ENCODE measurements at regions not wholly inside any gene's neighbourhood (a gene's known extent, or its start where the extent isn't known, plus 50 kb on each side); places are given as distances from the start of the nearest gene placed in this dataset.

- H4K5ac ChIP-seq (ENCODE audit: insufficient read length, low read depth, low read length), result no peak overlapping the region
- ChIA-PET CTCF (ENCODE audit: partially characterized antibody) (interaction anchor here (1.2 kb wide), 1 partner anchor 14 kb away, joined by 3 read pairs; no protein-coding TSS in a partner anchor), POLR2A (ENCODE audit: partially characterized antibody) (no interaction called here)
- no peak overlapping the region for H3K18ac ChIP-seq (ENCODE audit: extremely low read depth, low read length)
- FAIRE-seq, result no peak
- no peaks in the 10 kb centered on the region for H3K4me1 ChIP-seq (replicated peaks in 1 of 4; ENCODE audit: control insufficient read depth in 3 of 4, insufficient read depth in 4 of 4, low read length in 3 of 4)
- H2BK12ac ChIP-seq (ENCODE audit: low read depth, low read length), result no peak overlapping the region
- no peak overlapping the region for H3K4me3 ChIP-seq (ENCODE audit: extremely low read depth in 1 of 4, insufficient read depth in 2 of 4, low read depth in 3 of 4, low read length in 4 of 4)
- 85% methylated on average over 1 of the region's 1 CpG; no CpG with 5 or more reads in 1 of the 2 experiments for WGBS, 2 experiments (ENCODE audit: extremely low coverage in 1 of 2, insufficient coverage in 1 of 2, insufficient read length in 1 of 2, insufficient replicate concordance in 2 of 2, low coverage in 1 of 2, low lambda C conversion rate in 2 of 2, missing lambda C conversion rate in 1 of 2)
- no peak overlapping the region for H2BK15ac ChIP-seq (ENCODE audit: low read length)
- no peaks in the 10 kb centered on the region for H4K20me1 ChIP-seq (replicated peaks in 1 of 2; ENCODE audit: control insufficient read depth in 1 of 2, insufficient read depth in 2 of 2, low read length in 2 of 2)
- H3K4me2 ChIP-seq (ENCODE audit: insufficient read depth in 1 of 2, low read depth in 2 of 2, low read length in 2 of 2), result no peak overlapping the region
- peaks cover 0 to 3% (median 0%) of the 10 kb centered on the region in 4 experiments; a peak in 1 of 8 replicates for H3K36me3 ChIP-seq (ENCODE audit: control insufficient read depth in 2 of 4, insufficient read depth in 4 of 4, low read length in 3 of 4)
- H2AK5ac ChIP-seq (ENCODE audit: low read depth, low read length), result no peak overlapping the region
- no peak overlapping the region for H2AFZ ChIP-seq (ENCODE audit: low read length)
- H3K27ac ChIP-seq (ENCODE audit: low read depth, low read length), result no peak overlapping the region
- no peak overlapping the region for H2BK20ac ChIP-seq (ENCODE audit: low read length)
- no peaks in the 10 kb centered on the region for H3K79me1 ChIP-seq (ENCODE audit: low read depth, low read length)
- peaks cover 13 to 18% of the 10 kb centered on the region in 2 experiments; a peak in 3 of 4 replicates for H3K9me3 ChIP-seq (ENCODE audit: insufficient read depth in 2 of 2, low read depth in 1 of 2, low read length in 1 of 2)
- no peak overlapping the region for H3K4ac ChIP-seq (replicated peaks; ENCODE audit: insufficient read length, low read depth, low read length)
- no peak overlapping the region for H3K9ac ChIP-seq (replicated peaks in 1 of 4; ENCODE audit: extremely low read depth in 1 of 4, low read depth in 3 of 4, low read length in 3 of 4)
- H3K79me2 ChIP-seq (ENCODE audit: control insufficient read depth in 1 of 2, insufficient read depth in 2 of 2, low read length in 2 of 2), result no peaks in the 10 kb centered on the region
- H3K14ac ChIP-seq (ENCODE audit: insufficient read length), result no peak overlapping the region
- H4K8ac ChIP-seq (ENCODE audit: extremely low read depth, insufficient read depth, low read length), result no peak overlapping the region
- no peak overlapping the region for H4K91ac ChIP-seq (replicated peaks; ENCODE audit: insufficient read length, low read length)
- H3K23me2 ChIP-seq (ENCODE audit: low read depth, low read length), result no peaks in the 10 kb centered on the region
- H3K23ac ChIP-seq (ENCODE audit: insufficient read length), result no peak overlapping the region
- no peak for DNase-seq (ENCODE audit: low read depth in 1 of 2, low spot score in 2 of 2)
- H2BK120ac ChIP-seq (replicated peaks; ENCODE audit: low read depth, low read length), result no peak overlapping the region
- no peak overlapping the region for H2BK5ac ChIP-seq (ENCODE audit: low read depth, low read length)
- no peak overlapping the region for H3K56ac ChIP-seq (replicated peaks; ENCODE audit: insufficient read length, low read depth, low read length)
- TF ChIP-seq CBX8 (IDR thresholded peaks at IDR 0.05; ENCODE audit: borderline replicate concordance, low read depth, low read length) (no peak), ZNF274 (IDR thresholded peaks at IDR 0.05; ENCODE audit: borderline replicate concordance, extremely low read depth, low read length) (no peak), CREB1 (IDR thresholded peaks at IDR 0.05) (no peak), RNF2 (IDR thresholded peaks at IDR 0.05; ENCODE audit: borderline replicate concordance, low read depth, low read length, missing control alignments, poor library complexity, severe bottlenecking) (no peak), CTBP2 (IDR thresholded peaks at IDR 0.05; ENCODE audit: borderline replicate concordance, insufficient read depth, insufficient read length, low read length) (no peak)
- H3K27me3 ChIP-seq (replicated peaks in 1 of 4; ENCODE audit: control insufficient read depth in 3 of 4, extremely low read depth in 1 of 4, insufficient read depth in 3 of 4, low read length in 3 of 4), result no peaks in the 10 kb centered on the region
Observed at GRCh38 chr4:144316869-144317268, 176.4 kb upstream of the GYPA start.

All from H1 (cell line).